K562 (cell line): ENCODE measurements at regions not wholly inside any gene's neighbourhood (a gene's known extent, or its start where the extent isn't known, plus 50 kb on each side); places are given as distances from the start of the nearest gene placed in this dataset.

Source experiments
- ATAC-seq: fragments of 200-7000 bp; cut with Tn5 transposase; 3 replicates; pipeline ENCODE4 v1.9.1; 2020; ENCODE audit warnings: moderate library complexity
- BruUV-seq: library from RNA; stranded (reverse); fragments of 400-500 nt; replicated peaks from 2 replicates; lab custom pipeline; 2021; lab: Mats Ljungman, UMichigan
- CTCF ChIA-PET: fragments of 300-600 bp; formaldehyde crosslinking; extraction: SDS; loops from one replicate; lab custom pipeline; 2021; ENCODE audit warnings: low intra/inter-chr PET ratio; lab: Yijun Ruan, JAX
- POLR2A ChIA-PET: fragments of 300-600, 350-650 bp; sonication (Branson Sonifier 250); formaldehyde crosslinking; extraction: SDS; loops from one replicate; lab custom pipeline; 2021; ENCODE audit warnings: antibody characterized with exemption, inconsistent platforms; lab: Yijun Ruan, JAX
- DNase-seq, 4 experiments: peaks; one replicate each; pipeline versions ENCODE4 v3.0.0 to v3.0.0-alpha.2; 2011 to 2018; ENCODE audit warnings: low spot score in 3 of 4, mixed read lengths in 3 of 4; ENCODE audit errors: extremely low read depth in 1 of 4
- FAIRE-seq: peaks from 2 replicates; lab custom pipeline; 2011; peaks lifted over from hg19 to GRCh38; lab: Jason Lieb, UNC
- H2AFZ ChIP-seq: 2 replicates; pipeline ENCODE4 v1.6.0; 2011; ENCODE audit warnings: low read depth, low read length, control low read depth, inconsistent platforms
- H3K27ac ChIP-seq: fragments of 200-600 bp; 3 replicates; pipeline ENCODE4 v1.8.0; 2011; ENCODE audit warnings: low read depth, mild to moderate bottlenecking, control low read depth, inconsistent platforms, low read length, moderate library complexity, mixed read lengths; ENCODE audit errors: extremely low read depth
- H3K27me3 ChIP-seq, 2 experiments: fragments of 300-600 bp in 1 of 2; 2 replicates in 1 of 2; 3 replicates in 1 of 2; pipeline versions ENCODE4 v1.6.0 to v1.8.0; 2011; ENCODE audit warnings: inconsistent platforms in 2 of 2, low read length in 2 of 2, mild to moderate bottlenecking in 1 of 2, mixed read lengths in 1 of 2, moderate library complexity in 1 of 2; ENCODE audit not compliant: control insufficient read depth in 2 of 2, insufficient read depth in 2 of 2
- H3K36me3 ChIP-seq: fragments of 300-600 bp; 3 replicates; pipeline ENCODE4 v1.8.0; 2011; ENCODE audit warnings: mild to moderate bottlenecking, low read length, inconsistent platforms; ENCODE audit not compliant: control insufficient read depth, insufficient read depth
- H3K4me1 ChIP-seq, 2 experiments: fragments of 200-600 bp in 1 of 2; replicated peaks in 1 of 2; 2 replicates in 1 of 2; 3 replicates in 1 of 2; pipeline versions ENCODE4 v1.5.1 to v1.8.0; 2011; ENCODE audit warnings: inconsistent platforms in 2 of 2, low read length in 2 of 2, mild to moderate bottlenecking in 1 of 2, mixed read lengths in 1 of 2, moderate library complexity in 1 of 2; ENCODE audit not compliant: control insufficient read depth in 2 of 2, insufficient read depth in 2 of 2
- H3K4me2 ChIP-seq: 2 replicates; pipeline ENCODE4 v1.6.1; 2011; ENCODE audit warnings: low read length, control low read depth, inconsistent platforms, mixed read lengths; ENCODE audit not compliant: insufficient read depth
- H3K4me3 ChIP-seq: fragments of 200-600 bp; sonication (generic), shearing (Covaris generic); 2 replicates; pipeline ENCODE4 v1.5.1; 2016; ENCODE audit warnings: control low read depth, inconsistent platforms
- H3K79me2 ChIP-seq: fragments of 200-600 bp; 3 replicates; pipeline ENCODE4 v1.8.0; 2011; ENCODE audit warnings: low read length, inconsistent platforms; ENCODE audit not compliant: control insufficient read depth, insufficient read depth
- H3K9ac ChIP-seq, 2 experiments: 2 replicates each; pipeline versions ENCODE4 v1.6.0 to v1.6.1; 2011; ENCODE audit warnings: low read depth in 2 of 2, low read length in 2 of 2, control low read depth in 1 of 2, inconsistent platforms in 1 of 2, mild to moderate bottlenecking in 1 of 2, mixed read lengths in 1 of 2; ENCODE audit not compliant: insufficient read depth in 1 of 2
- H3K9me1 ChIP-seq: one replicate; pipeline ENCODE4 v1.6.0; 2011; ENCODE audit warnings: inconsistent platforms, mild to moderate bottlenecking, low read length, moderate library complexity; ENCODE audit not compliant: control insufficient read depth, insufficient read depth
- H3K9me3 ChIP-seq: replicated peaks from 2 replicates; pipeline ENCODE4 v1.5.1; 2011; ENCODE audit warnings: low read depth, low read length, inconsistent platforms; ENCODE audit not compliant: control insufficient read depth, insufficient read depth
- H4K20me1 ChIP-seq: replicated peaks from 2 replicates; pipeline ENCODE4 v1.6.1; 2011; ENCODE audit warnings: low read length, inconsistent platforms, mixed read lengths; ENCODE audit not compliant: control insufficient read depth, insufficient read depth
- BCOR ChIP-seq: fragments of 450-650 bp; IDR thresholded peaks from 2 replicates; pipeline ENCODE4 v1.6.1; 2016
- BRF2 ChIP-seq: IDR thresholded peaks from 3 replicates; pipeline ENCODE4 v1.6.1; 2011; ENCODE audit warnings: borderline replicate concordance, mild to moderate bottlenecking; ENCODE audit not compliant: insufficient read length, insufficient read depth
- EZH2 ChIP-seq: IDR thresholded peaks from 2 replicates; pipeline ENCODE4 v1.6.1; 2012; ENCODE audit warnings: low read depth, mild to moderate bottlenecking, inconsistent platforms, low read length, borderline replicate concordance
- NUFIP1 ChIP-seq: fragments of 450-650 bp; IDR thresholded peaks from 2 replicates; pipeline ENCODE4 v1.6.1; 2018; ENCODE audit not compliant: partially characterized antibody
- RBM25 ChIP-seq: fragments of 200-400 bp; formaldehyde crosslinking; IDR thresholded peaks from 2 replicates; pipeline ENCODE4 v1.6.1; 2018; ENCODE audit warnings: low read length, low read depth, moderate library complexity; ENCODE audit not compliant: severe bottlenecking
- SMAD4 ChIP-seq: fragments of 250-450 bp; sonication (Bioruptor Pico); conservative IDR thresholded peaks from 2 replicates; pipeline ENCODE4 v1.8.0; 2021; ENCODE audit warnings: inconsistent platforms, mild to moderate bottlenecking, moderate library complexity
- ZEB2 ChIP-seq: fragments of 450-650 bp; IDR thresholded peaks from 2 replicates; pipeline ENCODE4 v1.6.1; 2016
- ZNF184 ChIP-seq: sonication (generic); formaldehyde crosslinking; IDR thresholded peaks from 2 replicates; pipeline ENCODE4 v1.5.0; 2020; ENCODE audit warnings: missing genetic modification reagents
- in situ Hi-C: fragments of 300-500 bp; cut with MboI; formaldehyde crosslinking; loops from 4 replicates; pipeline ENCODE4 v1.15.0; 2018; ENCODE audit warnings: inconsistent platforms, mixed read lengths
- intact Hi-C: fragments of 100-400 bp; cut with micrococcal nuclease; formaldehyde crosslinking; loops from 2 replicates; pipeline ENCODE4 v1.14.2; 2022
- TF ChIP-seq, protein P1 (sequence below): sonication (generic); formaldehyde crosslinking; IDR thresholded peaks from 2 replicates; pipeline ENCODE4 v1.8.0; 2022; ENCODE audit warnings: missing genetic modification reagents, mild to moderate bottlenecking, moderate library complexity, borderline replicate concordance
- TF ChIP-seq, protein P2 (sequence below): fragments of 250-450 bp; sonication (Bioruptor Pico); IDR thresholded peaks from 2 replicates; pipeline ENCODE4 v1.4.0; 2020

- Histone ChIP-seq H3K9me3 (no peaks in the 10 kb centered on the region), H3K27me3 (no peaks in the 10 kb centered on the region), H3K4me3 (no peak overlapping the region), H3K4me1 (no peaks in the 10 kb centered on the region), H3K79me2 (no peaks in the 10 kb centered on the region), H4K20me1 (no peaks in the 10 kb centered on the region), H3K9me1 (no peaks in the 10 kb centered on the region), H3K4me2 (no peak overlapping the region), H2AFZ (no peak overlapping the region), H3K9ac (no peak overlapping the region), H3K27ac (no peak overlapping the region), H3K36me3 (no peaks in the 10 kb centered on the region)
- no peak for ATAC-seq
- DNase-seq = no peak
- no peak for FAIRE-seq
- CTCF ChIA-PET = no interaction called here
- in situ Hi-C loops (no loop called here), intact Hi-C loops (no loop called here)
- no TSS peak for BruUV-seq
- POLR2A ChIA-PET = no interaction called here
- TF ChIP-seq SMAD4 (CRISPR knock-in tag) (no peak), RBM25 (no peak), EZH2 (no peak), BRF2 (no peak), BCOR (no peak), ZEB2 (no peak), NUFIP1 (no peak), ZNF184 (CRISPR knock-in tag) (no peak)
- TF ChIP-seq, protein P1, sequence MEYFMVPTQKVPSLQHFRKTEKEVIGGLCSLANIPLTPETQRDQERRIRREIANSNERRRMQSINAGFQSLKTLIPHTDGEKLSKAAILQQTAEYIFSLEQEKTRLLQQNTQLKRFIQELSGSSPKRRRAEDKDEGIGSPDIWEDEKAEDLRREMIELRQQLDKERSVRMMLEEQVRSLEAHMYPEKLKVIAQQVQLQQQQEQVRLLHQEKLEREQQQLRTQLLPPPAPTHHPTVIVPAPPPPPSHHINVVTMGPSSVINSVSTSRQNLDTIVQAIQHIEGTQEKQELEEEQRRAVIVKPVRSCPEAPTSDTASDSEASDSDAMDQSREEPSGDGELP (CRISPR knock-in tag) = no peak
- TF ChIP-seq, protein P2, sequence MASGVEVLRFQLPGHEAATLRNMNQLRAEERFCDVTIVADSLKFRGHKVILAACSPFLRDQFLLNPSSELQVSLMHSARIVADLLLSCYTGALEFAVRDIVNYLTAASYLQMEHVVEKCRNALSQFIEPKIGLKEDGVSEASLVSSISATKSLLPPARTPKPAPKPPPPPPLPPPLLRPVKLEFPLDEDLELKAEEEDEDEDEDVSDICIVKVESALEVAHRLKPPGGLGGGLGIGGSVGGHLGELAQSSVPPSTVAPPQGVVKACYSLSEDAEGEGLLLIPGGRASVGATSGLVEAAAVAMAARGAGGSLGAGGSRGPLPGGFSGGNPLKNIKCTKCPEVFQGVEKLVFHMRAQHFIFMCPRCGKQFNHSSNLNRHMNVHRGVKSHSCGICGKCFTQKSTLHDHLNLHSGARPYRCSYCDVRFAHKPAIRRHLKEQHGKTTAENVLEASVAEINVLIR (CRISPR knock-in tag) = no peak
Observed at GRCh38 chr4:156195914-156196313, 242.2 kb upstream of the CTSO start.
